Thoracic aorta (tissue), 2 donors: ENCODE measurements at regions not wholly inside any gene's neighbourhood (a gene's known extent, or its start where the extent isn't known, plus 50 kb on each side); places are given as distances from the start of the nearest gene placed in this dataset.
A peak's percentile ranks its signal among the peaks of the same experiment; 100 is the strongest.

Source experiments
- ATAC-seq: fragments of 150-250 bp; one replicate; pipeline ENCODE4 v1.8.0; 2017; ENCODE audit warnings: low read depth; ENCODE audit not compliant: insufficient number of reproducible peaks, low FRiP score
- DNase-seq: peaks from one replicate; pipeline ENCODE4 v3.0.0-alpha.2; 2020; ENCODE audit warnings: low spot score
- H3K27ac ChIP-seq, 2 donors: fragments of 200-600 bp; sonication (generic); 1 replicate in 1 of 2; 2 replicates in 1 of 2; pipeline ENCODE4 v1.5.1; 2016; ENCODE audit warnings: mild to moderate bottlenecking in 2 of 2, moderate library complexity in 2 of 2
- H3K27me3 ChIP-seq: fragments of 200-600 bp; sonication (generic); replicated peaks from 2 replicates; pipeline ENCODE4 v1.6.0; 2016; ENCODE audit warnings: mild to moderate bottlenecking; ENCODE audit not compliant: insufficient read depth
- H3K36me3 ChIP-seq: fragments of 200-600 bp; sonication (generic); one replicate; pipeline ENCODE4 v1.5.1; 2016
- H3K4me1 ChIP-seq, 2 donors: fragments of 200-600 bp; sonication (generic); 1 replicate in 1 of 2; 2 replicates in 1 of 2; pipeline versions ENCODE4 v1.5.1 to v1.6.0; 2016; ENCODE audit warnings: low read depth in 2 of 2, mild to moderate bottlenecking in 1 of 2; ENCODE audit not compliant: control insufficient read depth in 1 of 2
- H3K4me3 ChIP-seq: fragments of 200-600 bp; sonication (generic); 2 replicates; pipeline ENCODE4 v1.5.1; 2016; ENCODE audit warnings: mild to moderate bottlenecking
- H3K9me3 ChIP-seq: fragments of 200-600 bp; sonication (generic); 2 replicates; pipeline ENCODE4 v1.5.1; 2016
- TF ChIP-seq, protein P1 (sequence below): fragments of 200-600 bp; sonication (generic); IDR thresholded peaks from one replicate; pipeline ENCODE4 v1.5.1; 2019; ENCODE audit warnings: antibody characterized with exemption

DNA sequence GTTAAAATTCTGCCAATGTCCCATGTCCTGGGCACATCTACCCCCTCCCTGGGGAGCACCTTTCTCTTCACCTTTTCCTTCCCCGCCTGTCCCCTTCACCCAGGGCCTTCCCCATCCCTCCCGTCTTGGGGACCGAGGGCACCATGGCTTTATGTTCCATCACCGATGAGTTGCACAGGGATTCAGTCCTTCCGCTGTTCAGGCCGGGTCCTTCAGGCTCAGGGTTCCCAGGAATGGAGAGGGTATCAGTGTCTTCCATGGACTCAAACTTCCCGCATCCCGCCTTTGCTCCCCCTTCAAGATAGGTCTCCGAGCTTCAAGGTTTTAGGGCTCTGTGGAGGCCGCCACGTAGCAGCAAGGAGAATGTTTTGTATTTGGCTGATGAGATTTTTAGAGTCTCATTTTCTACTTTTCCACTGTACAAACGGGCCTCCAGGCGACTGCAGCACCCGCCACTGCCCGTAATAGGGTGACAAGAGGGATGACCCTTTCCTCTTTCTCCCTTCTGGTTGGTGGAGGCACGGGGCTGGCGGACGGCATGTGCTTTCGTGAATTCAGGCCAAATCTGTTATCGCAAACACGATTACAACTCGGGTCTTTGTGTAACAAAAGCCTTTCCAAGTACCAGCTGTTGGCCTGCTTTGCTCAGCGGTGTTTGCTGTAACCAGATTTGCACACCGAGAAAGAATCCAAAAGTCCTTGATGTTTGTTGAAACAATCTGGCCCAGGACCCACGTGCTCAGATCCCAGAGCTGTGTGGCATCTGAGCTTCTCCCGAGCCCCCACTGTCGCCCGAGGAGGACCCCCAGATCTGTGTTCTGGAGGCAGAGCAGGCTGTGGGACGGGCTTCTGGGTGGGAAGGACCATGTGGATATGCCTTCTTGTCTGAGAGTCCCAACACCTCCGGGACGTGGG lies 236.3 kb downstream of the SEC14L1 start:
- TF ChIP-seq, protein P1, sequence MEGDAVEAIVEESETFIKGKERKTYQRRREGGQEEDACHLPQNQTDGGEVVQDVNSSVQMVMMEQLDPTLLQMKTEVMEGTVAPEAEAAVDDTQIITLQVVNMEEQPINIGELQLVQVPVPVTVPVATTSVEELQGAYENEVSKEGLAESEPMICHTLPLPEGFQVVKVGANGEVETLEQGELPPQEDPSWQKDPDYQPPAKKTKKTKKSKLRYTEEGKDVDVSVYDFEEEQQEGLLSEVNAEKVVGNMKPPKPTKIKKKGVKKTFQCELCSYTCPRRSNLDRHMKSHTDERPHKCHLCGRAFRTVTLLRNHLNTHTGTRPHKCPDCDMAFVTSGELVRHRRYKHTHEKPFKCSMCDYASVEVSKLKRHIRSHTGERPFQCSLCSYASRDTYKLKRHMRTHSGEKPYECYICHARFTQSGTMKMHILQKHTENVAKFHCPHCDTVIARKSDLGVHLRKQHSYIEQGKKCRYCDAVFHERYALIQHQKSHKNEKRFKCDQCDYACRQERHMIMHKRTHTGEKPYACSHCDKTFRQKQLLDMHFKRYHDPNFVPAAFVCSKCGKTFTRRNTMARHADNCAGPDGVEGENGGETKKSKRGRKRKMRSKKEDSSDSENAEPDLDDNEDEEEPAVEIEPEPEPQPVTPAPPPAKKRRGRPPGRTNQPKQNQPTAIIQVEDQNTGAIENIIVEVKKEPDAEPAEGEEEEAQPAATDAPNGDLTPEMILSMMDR = no peak
- peak overlapping the region; percentile 91 for H3K4me3 ChIP-seq

DNA sequence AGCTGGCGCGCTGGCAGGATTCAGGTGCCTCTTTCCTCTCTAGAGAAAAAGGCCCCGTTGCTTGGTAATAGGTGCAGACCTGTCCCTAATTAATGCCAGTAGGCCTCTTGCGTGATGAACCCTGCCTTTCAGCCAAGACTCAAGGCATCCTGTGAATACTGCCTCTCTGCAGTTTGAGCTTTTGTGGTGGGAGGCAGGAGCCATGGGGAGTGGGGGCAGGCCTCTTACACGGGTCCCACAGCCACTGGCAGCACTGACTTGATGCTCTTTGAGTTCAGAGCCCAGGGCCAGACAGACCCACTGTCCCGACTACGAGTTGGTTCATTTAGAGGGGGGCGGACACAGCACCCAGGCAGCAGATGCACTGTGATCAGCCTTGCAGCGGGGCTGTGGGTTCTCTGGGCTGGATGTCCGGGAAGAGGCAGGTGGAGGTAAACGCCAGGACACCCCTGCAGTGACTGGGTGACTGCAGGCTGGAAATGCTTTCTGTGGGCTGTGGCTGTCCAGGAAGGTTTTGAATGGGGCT lies 237.0 kb downstream of the SEC14L1 start:
- peaks cover 55 to 82% of the 10 kb centered on the region in 2 donors for H3K4me1 ChIP-seq

More for the DNA sequence above, 236.3 kb downstream of the SEC14L1 start:
- Histone ChIP-seq H3K4me1 (peaks cover 54 to 82% of the 10 kb centered on the region in 2 donors), H3K27ac (peak overlapping the region; percentile 93 to 94), H3K36me3 (no peaks in the 10 kb centered on the region), H3K9me3 (no peaks in the 10 kb centered on the region), H3K27me3 (no peaks in the 10 kb centered on the region)
- ATAC-seq (no peak), DNase-seq (no peak)

DNA sequence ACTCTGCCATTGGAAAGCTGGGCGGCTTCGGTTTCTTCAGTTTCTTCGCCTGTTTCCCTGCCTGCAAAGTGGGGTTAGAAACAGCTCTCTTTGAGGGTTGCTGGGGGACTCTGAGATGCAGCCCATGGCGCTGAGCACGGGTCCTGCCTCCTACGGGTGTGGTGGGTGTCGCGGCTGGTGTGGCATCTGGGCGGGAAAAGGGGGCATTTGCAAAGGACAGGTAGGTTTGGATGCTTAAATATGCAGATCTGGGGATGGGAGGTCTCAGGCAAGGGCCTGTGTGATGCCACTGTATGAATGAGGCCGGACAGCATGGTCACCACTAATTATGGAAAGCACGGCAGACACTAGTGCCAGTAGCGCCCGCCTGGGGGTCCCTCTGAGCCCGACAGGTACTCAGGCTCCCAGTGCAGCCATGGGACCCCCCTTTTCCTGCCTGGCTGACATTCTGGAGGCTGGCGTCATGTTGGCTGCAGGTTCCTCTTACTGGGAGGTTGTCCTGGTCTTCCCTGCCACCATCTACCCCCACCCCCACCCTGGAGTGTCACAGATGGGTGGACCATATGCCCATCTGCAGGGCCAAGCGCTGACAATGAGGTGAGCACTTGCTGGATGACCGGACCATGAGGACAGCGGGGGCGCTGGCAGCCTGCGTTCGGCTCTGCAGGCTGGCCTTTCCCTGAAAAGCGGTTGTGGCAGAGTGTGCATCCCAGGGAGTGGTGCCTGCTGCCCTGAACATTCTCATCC lies 237.7 kb downstream of the SEC14L1 start:
- ATAC-seq (no peak), DNase-seq (no peak)
- H3K4me1 ChIP-seq = peaks cover 61 to 90% of the 10 kb centered on the region in 2 donors
- peak overlapping the region in 1 of 2 donors; percentile 94 for H3K27ac ChIP-seq
- no peaks in the 10 kb centered on the region for H3K36me3 ChIP-seq
- TF ChIP-seq, protein P1 = no peak
- no peak overlapping the region for H3K4me3 ChIP-seq
- no peaks in the 10 kb centered on the region for H3K27me3 ChIP-seq
- no peaks in the 10 kb centered on the region for H3K9me3 ChIP-seq

More for the DNA sequence above, 237.0 kb downstream of the SEC14L1 start:
- DNase-seq (no peak), ATAC-seq (no peak)
- Histone ChIP-seq H3K27me3 (no peaks in the 10 kb centered on the region), H3K9me3 (no peaks in the 10 kb centered on the region), H3K4me3 (no peak overlapping the region), H3K36me3 (no peaks in the 10 kb centered on the region), H3K27ac (peak overlapping the region; percentile 49 to 94)
- TF ChIP-seq, protein P1 = no peak

DNA sequence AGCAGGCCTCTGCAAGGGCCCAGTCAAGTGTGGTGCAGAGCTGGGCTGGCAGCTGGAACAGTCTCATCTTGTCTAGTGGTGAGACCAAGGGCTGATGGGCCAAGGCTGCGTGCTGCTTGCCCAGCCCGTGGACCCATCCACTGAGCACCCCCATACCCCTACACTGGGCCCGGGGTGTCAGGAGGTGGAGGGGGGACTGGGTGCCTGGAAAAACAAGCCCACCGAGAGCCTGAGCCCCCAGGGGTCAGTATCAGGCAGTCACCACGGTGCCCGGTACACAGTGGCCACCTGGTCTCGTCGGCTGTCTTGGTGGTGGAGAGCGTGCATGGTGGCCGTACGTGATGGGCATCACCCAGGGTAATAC lies 238.3 kb downstream of the SEC14L1 start:
- DNase-seq (no peak), ATAC-seq (no peak)
- Histone ChIP-seq H3K9me3 (no peaks in the 10 kb centered on the region), H3K27me3 (no peaks in the 10 kb centered on the region), H3K4me1 (peaks cover 66 to 95% of the 10 kb centered on the region in 2 donors), H3K4me3 (no peak overlapping the region), H3K27ac (peak overlapping the region in 1 of 2 donors; percentile 66), H3K36me3 (no peaks in the 10 kb centered on the region)
- TF ChIP-seq, protein P1 = no peak

DNA sequence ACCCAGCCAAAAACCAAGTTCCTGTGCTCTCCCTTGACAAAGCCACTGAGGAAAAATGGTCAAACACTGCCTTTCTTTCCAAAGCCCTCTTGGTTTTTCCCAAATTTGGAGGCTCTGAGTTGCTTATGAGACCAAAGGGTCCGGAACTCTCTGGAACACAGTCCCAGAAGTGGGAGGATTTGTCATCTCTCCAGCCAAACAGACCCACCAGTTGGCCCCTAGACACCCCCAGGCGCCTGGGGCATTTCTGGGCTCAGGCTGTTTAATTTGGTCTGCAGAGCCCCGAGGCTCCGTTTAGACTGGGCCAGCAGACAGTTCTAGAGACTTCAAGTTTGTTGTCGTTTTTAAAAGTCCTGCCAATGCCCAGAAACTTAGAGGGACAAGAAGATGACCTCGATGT lies 239.1 kb downstream of the SEC14L1 start:
- TF ChIP-seq, protein P1 = no peak
- DNase-seq (no peak), ATAC-seq (no peak)
- Histone ChIP-seq H3K4me1 (peaks cover 74 to 98% of the 10 kb centered on the region in 2 donors), H3K36me3 (no peaks in the 10 kb centered on the region), H3K27me3 (no peaks in the 10 kb centered on the region), H3K27ac (peak overlapping the region; percentile 66 to 67), H3K9me3 (no peaks in the 10 kb centered on the region), H3K4me3 (no peak overlapping the region)
